B cell (primary cell): ENCODE measurements at regions not wholly inside any gene's neighbourhood (a gene's known extent, or its start where the extent isn't known, plus 50 kb on each side); places are given as distances from the start of the nearest gene placed in this dataset.

Experiments
- ATAC-seq: fragments of 200-7000 bp; cut with Tn5 transposase; one replicate; pipeline ENCODE4 v1.10.0; 2021; ENCODE audit warnings: low read depth, mild to moderate bottlenecking, moderate number of reproducible peaks, moderate library complexity
- CTCF ChIA-PET: fragments of 350-600 bp; sonication (Branson Sonifier 250); formaldehyde crosslinking; loops from one replicate; lab custom pipeline; 2021; ENCODE audit warnings: antibody characterized with exemption, inconsistent platforms; lab: Charles Lee
- POLR2A ChIA-PET: fragments of 350-600 bp; sonication (Branson Sonifier 250); formaldehyde crosslinking; loops from one replicate; lab custom pipeline; 2021; ENCODE audit warnings: antibody characterized with exemption; lab: Charles Lee
- DNase-seq: peaks from one replicate; pipeline ENCODE4 v3.0.0; 2013
- H2AFZ ChIP-seq: 2 replicates; pipeline ENCODE4 v1.6.1; 2012; ENCODE audit warnings: mild to moderate bottlenecking, low read depth, low read length; ENCODE audit not compliant: insufficient read depth, poor library complexity, severe bottlenecking
- H3K27ac ChIP-seq, 2 donors: 1 replicate in 1 of 2; 2 replicates in 1 of 2; pipeline ENCODE4 v1.5.1; 2012 to 2013; ENCODE audit warnings: low read length in 2 of 2, mild to moderate bottlenecking in 2 of 2, moderate library complexity in 1 of 2
- H3K27me3 ChIP-seq, 4 experiments: fragments of 200-600 bp in 1 of 4; sonication (generic) in 1 of 4; replicated peaks in 1 of 4; 1 replicate in 2 of 4; 2 replicates in 2 of 4; pipeline versions ENCODE4 v1.6.1 to v1.7.0; 2013 to 2016; ENCODE audit warnings: low read length in 3 of 4, mild to moderate bottlenecking in 2 of 4, mixed read lengths in 1 of 4, moderate library complexity in 1 of 4; ENCODE audit not compliant: insufficient read depth in 4 of 4, control insufficient read depth in 3 of 4; ENCODE audit errors: control extremely low read depth in 1 of 4
- H3K36me3 ChIP-seq, 2 experiments: replicated peaks in 1 of 2; 1 replicate in 1 of 2; 2 replicates in 1 of 2; pipeline versions ENCODE4 v1.6.1 to v1.7.1; 2013; ENCODE audit warnings: low read length in 1 of 2; ENCODE audit not compliant: insufficient read depth in 2 of 2, control insufficient read depth in 1 of 2; ENCODE audit errors: control extremely low read depth in 1 of 2, extremely low read depth in 1 of 2
- H3K4me1 ChIP-seq, 2 donors: fragments of 200-600 bp in 1 of 2; sonication (generic) in 1 of 2; 1 replicate in 1 of 2; 2 replicates in 1 of 2; pipeline versions ENCODE4 v1.5.1 to v1.6.1; 2013 to 2017; ENCODE audit warnings: low read length in 2 of 2; ENCODE audit not compliant: control insufficient read depth in 2 of 2, insufficient read depth in 2 of 2
- H3K4me2 ChIP-seq: replicated peaks from 2 replicates; pipeline ENCODE3; 2012; ENCODE audit warnings: mild to moderate bottlenecking, low read depth, low read length; ENCODE audit not compliant: poor library complexity, severe bottlenecking
- H3K4me3 ChIP-seq, 5 experiments: fragments of 200-600 bp in 1 of 5; sonication (generic) in 1 of 5; 1 replicate in 3 of 5; 2 replicates in 2 of 5; pipeline versions ENCODE4 v1.5.1 to v1.7.0; 2011 to 2016; ENCODE audit warnings: low read length in 4 of 5, mild to moderate bottlenecking in 4 of 5, low read depth in 2 of 5, control low read depth in 1 of 5, moderate library complexity in 1 of 5; ENCODE audit not compliant: insufficient read depth in 1 of 5; ENCODE audit errors: control extremely low read depth in 1 of 5, extremely low read depth in 1 of 5
- H3K79me2 ChIP-seq: fragments of 200-600 bp; sonication (generic); one replicate; pipeline ENCODE4 v1.6.0; 2016; ENCODE audit warnings: low read length; ENCODE audit not compliant: control insufficient read depth, insufficient read depth
- H3K9ac ChIP-seq: fragments of 200-600 bp; sonication (generic); 2 replicates; pipeline ENCODE4 v1.6.1; 2017; ENCODE audit warnings: mild to moderate bottlenecking, low read length, moderate library complexity
- H3K9me3 ChIP-seq, 3 donors: one replicate each; pipeline versions ENCODE4 v1.6.1 to v1.7.1; 2013; ENCODE audit warnings: low read length in 2 of 3; ENCODE audit not compliant: control insufficient read depth in 2 of 3, insufficient read depth in 1 of 3; ENCODE audit errors: control extremely low read depth in 1 of 3
- H4K20me1 ChIP-seq: 2 replicates; pipeline ENCODE4 v1.6.0; 2012; ENCODE audit warnings: mild to moderate bottlenecking, low read length; ENCODE audit not compliant: insufficient read depth, control insufficient read depth, poor library complexity, severe bottlenecking
- H3K27ac Mint-ChIP-seq: one replicate; pipeline ENCODE4 v1.8.0; 2021; ENCODE audit warnings: mixed read lengths
- H3K27me3 Mint-ChIP-seq: one replicate; pipeline ENCODE4 v1.8.0; 2021; ENCODE audit warnings: mixed read lengths
- H3K4me1 Mint-ChIP-seq: one replicate; pipeline ENCODE4 v1.8.0; 2021; ENCODE audit warnings: mixed read lengths
- H3K4me3 Mint-ChIP-seq: one replicate; pipeline ENCODE4 v1.8.0; 2021; ENCODE audit warnings: mixed read lengths
- H3K9me3 Mint-ChIP-seq: one replicate; pipeline ENCODE4 v1.8.0; 2022; ENCODE audit warnings: mixed read lengths; ENCODE audit not compliant: insufficient read depth
- EZH2 ChIP-seq: IDR thresholded peaks from 2 replicates; pipeline ENCODE4 v1.6.1; 2012; ENCODE audit warnings: borderline replicate concordance, low read depth, mild to moderate bottlenecking, moderate library complexity, low read length; ENCODE audit not compliant: insufficient read depth, poor library complexity, severe bottlenecking
- WGBS: methylation state at CpG from one replicate; pipeline ENCODE4 v1.1.5; 2013; ENCODE audit warnings: missing lambda C conversion rate; ENCODE audit not compliant: insufficient coverage; 5-methylcytosine and 5-hydroxymethylcytosine counted together
- intact Hi-C: fragments of 100-400 bp; cut with micrococcal nuclease; formaldehyde crosslinking; loops from one replicate; pipeline ENCODE4 v1.10.0; 2022
- TF ChIP-seq, protein P1 (sequence below): fragments of 200-600 bp; IDR thresholded peaks from one replicate; pipeline ENCODE4 v1.8.0; 2022; ENCODE audit warnings: antibody characterized with exemption, mild to moderate bottlenecking

DNA sequence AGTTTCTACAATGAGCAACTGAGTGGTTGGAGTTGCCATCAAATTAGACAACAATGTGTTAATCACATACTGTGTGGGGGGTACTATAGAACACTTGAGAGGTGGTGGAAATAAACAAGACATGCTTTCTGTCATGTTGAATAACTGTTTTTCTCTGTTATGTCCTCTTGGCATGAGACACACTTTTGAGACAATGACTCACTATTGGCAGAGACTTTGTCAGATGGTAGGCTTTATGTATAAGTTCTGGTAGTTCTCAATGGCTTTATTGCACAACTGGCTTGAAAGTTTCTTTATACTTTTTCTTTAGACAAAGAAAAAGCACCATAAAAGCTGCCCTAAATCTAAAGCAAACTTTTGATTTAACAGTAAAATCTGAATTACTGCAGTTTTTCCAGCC lies 578.7 kb downstream of the ADCYAP1 start:
- H3K4me3 ChIP-seq, result no peak overlapping the region
- H3K27ac Mint-ChIP-seq, result no peak overlapping the region
- no peak for DNase-seq
- ChIA-PET CTCF (no interaction called here), POLR2A (no interaction called here)
- H3K4me1 ChIP-seq, result no peaks in the 10 kb centered on the region
- no peaks in the 10 kb centered on the region for H3K36me3 ChIP-seq
- H3K9me3 Mint-ChIP-seq, result no peaks in the 10 kb centered on the region
- intact Hi-C loops, result no loop called here
- H3K4me3 Mint-ChIP-seq, result no peak overlapping the region
- H3K9me3 ChIP-seq, result no peaks in the 10 kb centered on the region
- H3K4me2 ChIP-seq, result no peak overlapping the region
- no peaks in the 10 kb centered on the region for H3K27me3 Mint-ChIP-seq
- no peak overlapping the region for H2AFZ ChIP-seq
- TF ChIP-seq, protein P1, sequence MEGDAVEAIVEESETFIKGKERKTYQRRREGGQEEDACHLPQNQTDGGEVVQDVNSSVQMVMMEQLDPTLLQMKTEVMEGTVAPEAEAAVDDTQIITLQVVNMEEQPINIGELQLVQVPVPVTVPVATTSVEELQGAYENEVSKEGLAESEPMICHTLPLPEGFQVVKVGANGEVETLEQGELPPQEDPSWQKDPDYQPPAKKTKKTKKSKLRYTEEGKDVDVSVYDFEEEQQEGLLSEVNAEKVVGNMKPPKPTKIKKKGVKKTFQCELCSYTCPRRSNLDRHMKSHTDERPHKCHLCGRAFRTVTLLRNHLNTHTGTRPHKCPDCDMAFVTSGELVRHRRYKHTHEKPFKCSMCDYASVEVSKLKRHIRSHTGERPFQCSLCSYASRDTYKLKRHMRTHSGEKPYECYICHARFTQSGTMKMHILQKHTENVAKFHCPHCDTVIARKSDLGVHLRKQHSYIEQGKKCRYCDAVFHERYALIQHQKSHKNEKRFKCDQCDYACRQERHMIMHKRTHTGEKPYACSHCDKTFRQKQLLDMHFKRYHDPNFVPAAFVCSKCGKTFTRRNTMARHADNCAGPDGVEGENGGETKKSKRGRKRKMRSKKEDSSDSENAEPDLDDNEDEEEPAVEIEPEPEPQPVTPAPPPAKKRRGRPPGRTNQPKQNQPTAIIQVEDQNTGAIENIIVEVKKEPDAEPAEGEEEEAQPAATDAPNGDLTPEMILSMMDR, result no peak
- no peak for TF ChIP-seq EZH2
- H4K20me1 ChIP-seq, result no peaks in the 10 kb centered on the region
- ATAC-seq, result no peak
- no peak overlapping the region for H3K9ac ChIP-seq
- no peaks in the 10 kb centered on the region for H3K4me1 Mint-ChIP-seq
- H3K27me3 ChIP-seq, result no peaks in the 10 kb centered on the region
- H3K79me2 ChIP-seq, result no peaks in the 10 kb centered on the region
- no peak overlapping the region for H3K27ac ChIP-seq

DNA sequence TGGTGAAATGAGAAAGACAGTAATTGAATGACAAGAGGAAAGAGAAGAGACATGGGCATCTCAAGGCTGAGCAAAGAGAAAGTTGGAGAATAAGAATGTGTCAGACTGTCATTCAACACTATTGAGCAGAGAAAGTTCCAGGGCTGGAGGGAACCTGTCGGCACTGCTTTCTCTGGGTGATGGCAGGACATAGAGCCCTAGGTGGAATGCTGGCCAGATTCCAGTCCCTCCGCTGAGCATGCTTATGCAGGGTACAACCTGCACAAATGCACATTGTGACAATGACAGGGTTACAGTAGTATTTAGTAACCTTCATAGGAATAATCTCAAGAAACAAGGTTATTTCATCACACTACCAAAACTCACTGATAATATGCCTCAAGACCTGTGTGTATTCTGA lies 582.8 kb downstream of the ADCYAP1 start:
- ChIA-PET POLR2A (no interaction called here), CTCF (no interaction called here)
- H3K4me2 ChIP-seq, result no peak overlapping the region
- DNase-seq (no peak), ATAC-seq (no peak)
- no peak overlapping the region for H2AFZ ChIP-seq
- H3K27me3 ChIP-seq, result no peaks in the 10 kb centered on the region
- H3K27ac ChIP-seq, result no peak overlapping the region
- H3K4me3 ChIP-seq, result no peak overlapping the region
- no peak overlapping the region for H3K4me3 Mint-ChIP-seq
- no peaks in the 10 kb centered on the region for H3K36me3 ChIP-seq
- intact Hi-C loops, result no loop called here
- no peaks in the 10 kb centered on the region for H3K9me3 ChIP-seq
- TF ChIP-seq, protein P1, result no peak
- TF ChIP-seq EZH2, result no peak
- no peaks in the 10 kb centered on the region for H3K4me1 ChIP-seq
- H3K9ac ChIP-seq, result no peak overlapping the region
- no peaks in the 10 kb centered on the region for H4K20me1 ChIP-seq
- no peaks in the 10 kb centered on the region for H3K9me3 Mint-ChIP-seq
- H3K27ac Mint-ChIP-seq, result no peak overlapping the region
- H3K4me1 Mint-ChIP-seq, result no peaks in the 10 kb centered on the region
- 100% methylated on average over 2 of the region's 2 CpGs for WGBS
- H3K79me2 ChIP-seq, result no peaks in the 10 kb centered on the region
- H3K27me3 Mint-ChIP-seq, result no peaks in the 10 kb centered on the region
